ENCODE measurements at regions not wholly inside any gene's neighbourhood (a gene's known extent, or its start where the extent isn't known, plus 50 kb on each side); places are given as distances from the start of the nearest gene placed in this dataset.

- no peak overlapping the region; a peak in 1 of 4 replicates for H3K27ac ChIP-seq (ENCODE audit: low read depth in 2 of 2, low read length in 1 of 2)
- WGBS (ENCODE audit: low lambda C conversion rate) = 39% methylated on average over 1 of the region's 1 CpG
- ChIA-PET POLR2A (no interaction called here), CTCF (interaction anchor here (1.6 to 1.7 kb wide), 2 partner anchors 9 to 13 kb away, joined by 4 to 5 read pairs; no protein-coding TSS in a partner anchor)
- H2AFZ ChIP-seq (ENCODE audit: low read depth) = no peak overlapping the region
- no peaks in the 10 kb centered on the region for H3F3A ChIP-seq (replicated peaks; ENCODE audit: insufficient read depth)
- no peaks in the 10 kb centered on the region for H3K36me3 ChIP-seq (replicated peaks in 1 of 2; ENCODE audit: control insufficient read depth in 1 of 2, insufficient read depth in 2 of 2, low read length in 1 of 2)
- H4K20me1 ChIP-seq (ENCODE audit: insufficient read depth) = no peaks in the 10 kb centered on the region
- no peak overlapping the region for H3K9ac ChIP-seq
- DNase-seq = no peak
- TF ChIP-seq PBX3 (IDR thresholded peaks at IDR 0.05) = peak; percentile 48; the same call in 1 of the 2 replicates
- peak; percentile 29; the same call in 1 of the 2 replicates for TF ChIP-seq GATA2 (CRISPR knock-in tag; IDR thresholded peaks at IDR 0.05)
- 0 out of 2 replicates have a peak, but pooled peaks have one; percentile 31 for TF ChIP-seq JUND (IDR thresholded peaks at IDR 0.05)
- no peak for TF ChIP-seq POLR2AphosphoS5 (IDR thresholded peaks at IDR 0.05; ENCODE audit: low read depth, low read length)
- 0 out of 2 replicates have a peak, but pooled peaks have one; percentile 12 for TF ChIP-seq TEAD4 (IDR thresholded peaks at IDR 0.05; ENCODE audit: borderline replicate concordance, insufficient read depth)
- TF ChIP-seq FOXJ3 (CRISPR knock-in tag; IDR thresholded peaks at IDR 0.05) = no peak
- TF ChIP-seq FOSL2 (IDR thresholded peaks at IDR 0.05; ENCODE audit: borderline replicate concordance, low read depth) = peak; percentile 12; the same call in 1 of the 2 replicates
- peak; percentile 10; the same call in 1 of the 2 replicates for TF ChIP-seq NFIC (IDR thresholded peaks at IDR 0.05; ENCODE audit: borderline replicate concordance)
- TF ChIP-seq TCF12 (IDR thresholded peaks at IDR 0.05) = peak; percentile 37
- H3K4me2 ChIP-seq = no peak overlapping the region
- H3K27me3 ChIP-seq (ENCODE audit: insufficient read depth) = no peaks in the 10 kb centered on the region
- H3K4me3 ChIP-seq (ENCODE audit: low read depth in 2 of 2, low read length in 1 of 2) = no peak overlapping the region
- H3K9me2 ChIP-seq = no peaks in the 10 kb centered on the region
- peaks cover 0 to 9% of the 10 kb centered on the region in 2 experiments; a peak in 1 of 4 replicates for H3K4me1 ChIP-seq (ENCODE audit: control insufficient read depth in 1 of 2, insufficient read depth in 2 of 2, low read depth in 1 of 2, low read length in 1 of 2)
- no peaks in the 10 kb centered on the region for H3K79me2 ChIP-seq (ENCODE audit: insufficient read depth)
- H3K9me3 ChIP-seq = no peaks in the 10 kb centered on the region
Observed at GRCh38 chr4:19809989-19810388, 441.7 kb upstream of the SLIT2 start.

- no peak overlapping the region for H3K4me3 ChIP-seq (ENCODE audit: low read depth in 2 of 2, low read length in 1 of 2)
- no peaks in the 10 kb centered on the region for H3K27me3 ChIP-seq (ENCODE audit: insufficient read depth)
- no peaks in the 10 kb centered on the region for H3K9me3 ChIP-seq
- no peaks in the 10 kb centered on the region for H3K79me2 ChIP-seq (ENCODE audit: insufficient read depth)
- ChIA-PET POLR2A (no interaction called here), CTCF (interaction anchor here (0.8 kb wide), 2 partner anchors 10 to 16 kb away, joined by 3 read pairs; no protein-coding TSS in a partner anchor)
- no peaks in the 10 kb centered on the region for H3K9me2 ChIP-seq
- 80% methylated on average over 2 of the region's 2 CpGs for WGBS (ENCODE audit: low lambda C conversion rate)
- peaks cover 0 to 9% of the 10 kb centered on the region in 2 experiments; a peak in 1 of 4 replicates for H3K4me1 ChIP-seq (ENCODE audit: control insufficient read depth in 1 of 2, insufficient read depth in 2 of 2, low read depth in 1 of 2, low read length in 1 of 2)
- H2AFZ ChIP-seq (ENCODE audit: low read depth) = no peak overlapping the region
- H4K20me1 ChIP-seq (ENCODE audit: insufficient read depth) = no peaks in the 10 kb centered on the region
- H3K4me2 ChIP-seq = no peak overlapping the region
- no peaks in the 10 kb centered on the region for H3F3A ChIP-seq (replicated peaks; ENCODE audit: insufficient read depth)
- no peak for DNase-seq
- H3K9ac ChIP-seq = no peak overlapping the region
- TF ChIP-seq RFX5 (IDR thresholded peaks at IDR 0.05; ENCODE audit: low read length) (no peak), YY1 (IDR thresholded peaks at IDR 0.05; ENCODE audit: low read depth) (no peak)
- no peak overlapping the region for H3K27ac ChIP-seq (ENCODE audit: low read depth in 2 of 2, low read length in 1 of 2)
- no peaks in the 10 kb centered on the region for H3K36me3 ChIP-seq (replicated peaks in 1 of 2; ENCODE audit: control insufficient read depth in 1 of 2, insufficient read depth in 2 of 2, low read length in 1 of 2)
Observed at GRCh38 chr4:19807505-19807904, 444.2 kb upstream of the SLIT2 start.

DNA sequence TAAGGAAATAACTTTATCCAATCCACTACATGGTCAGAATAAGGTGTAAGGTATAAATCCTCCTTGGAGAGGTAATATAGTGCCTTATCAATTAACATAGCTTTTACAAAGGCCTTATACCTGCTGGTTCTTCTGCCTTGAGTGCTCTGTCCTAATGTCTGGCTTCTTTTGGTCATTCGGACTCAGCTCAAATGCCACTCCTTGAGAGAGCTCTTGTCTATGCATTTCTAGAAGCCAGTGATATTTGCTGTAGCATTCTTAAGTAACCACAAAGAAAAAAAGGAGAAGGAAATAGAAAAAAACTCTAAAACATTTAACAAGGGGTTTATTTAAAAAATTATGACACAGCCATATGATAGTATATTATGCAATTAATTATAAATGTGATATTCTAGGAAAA lies 444.8 kb upstream of the SLIT2 start:
- Histone ChIP-seq H4K20me1 (ENCODE audit: insufficient read depth) (no peaks in the 10 kb centered on the region), H3K27me3 (ENCODE audit: insufficient read depth) (no peaks in the 10 kb centered on the region), H3K4me3 (ENCODE audit: low read depth in 2 of 2, low read length in 1 of 2) (no peak overlapping the region), H3K4me2 (no peak overlapping the region), H3K36me3 (replicated peaks in 1 of 2; ENCODE audit: control insufficient read depth in 1 of 2, insufficient read depth in 2 of 2, low read length in 1 of 2) (no peaks in the 10 kb centered on the region), H2AFZ (ENCODE audit: low read depth) (no peak overlapping the region), H3K9me2 (no peaks in the 10 kb centered on the region), H3K9me3 (no peaks in the 10 kb centered on the region), H3K79me2 (ENCODE audit: insufficient read depth) (no peaks in the 10 kb centered on the region), H3K9ac (no peak overlapping the region), H3K27ac (ENCODE audit: low read depth in 2 of 2, low read length in 1 of 2) (no peak overlapping the region), H3K4me1 (ENCODE audit: control insufficient read depth in 1 of 2, insufficient read depth in 2 of 2, low read depth in 1 of 2, low read length in 1 of 2) (peaks cover 0 to 9% of the 10 kb centered on the region in 2 experiments; a peak in 1 of 4 replicates), H3F3A (replicated peaks; ENCODE audit: insufficient read depth) (no peaks in the 10 kb centered on the region)
- no peak for DNase-seq
- POLR2A ChIA-PET = no interaction called here
- CTCF ChIA-PET = interaction anchor here (0.8 kb wide), 1 partner anchor 16 kb away, joined by 3 read pairs; no protein-coding TSS in a partner anchor
- 95% methylated on average over 1 of the region's 1 CpG for WGBS (ENCODE audit: low lambda C conversion rate)
- TF ChIP-seq GATA2 (CRISPR knock-in tag; IDR thresholded peaks at IDR 0.05) (no peak), FOSL2 (IDR thresholded peaks at IDR 0.05; ENCODE audit: borderline replicate concordance, low read depth) (no peak), NRF1 (IDR thresholded peaks at IDR 0.05; ENCODE audit: low read depth, low read length) (no peak), GABPA (IDR thresholded peaks at IDR 0.05; ENCODE audit: low read depth) (no peak), SMC3 (IDR thresholded peaks at IDR 0.05; ENCODE audit: low read depth, low read length) (no peak), FOXJ3 (CRISPR knock-in tag; IDR thresholded peaks at IDR 0.05) (no peak), EP300 (IDR thresholded peaks at IDR 0.05; ENCODE audit: borderline replicate concordance in 1 of 2, low read depth in 1 of 2, low read length in 1 of 2) (no peak), CHD2 (IDR thresholded peaks at IDR 0.05; ENCODE audit: low read length, partially characterized antibody) (no peak)
- TF ChIP-seq, protein P1, sequence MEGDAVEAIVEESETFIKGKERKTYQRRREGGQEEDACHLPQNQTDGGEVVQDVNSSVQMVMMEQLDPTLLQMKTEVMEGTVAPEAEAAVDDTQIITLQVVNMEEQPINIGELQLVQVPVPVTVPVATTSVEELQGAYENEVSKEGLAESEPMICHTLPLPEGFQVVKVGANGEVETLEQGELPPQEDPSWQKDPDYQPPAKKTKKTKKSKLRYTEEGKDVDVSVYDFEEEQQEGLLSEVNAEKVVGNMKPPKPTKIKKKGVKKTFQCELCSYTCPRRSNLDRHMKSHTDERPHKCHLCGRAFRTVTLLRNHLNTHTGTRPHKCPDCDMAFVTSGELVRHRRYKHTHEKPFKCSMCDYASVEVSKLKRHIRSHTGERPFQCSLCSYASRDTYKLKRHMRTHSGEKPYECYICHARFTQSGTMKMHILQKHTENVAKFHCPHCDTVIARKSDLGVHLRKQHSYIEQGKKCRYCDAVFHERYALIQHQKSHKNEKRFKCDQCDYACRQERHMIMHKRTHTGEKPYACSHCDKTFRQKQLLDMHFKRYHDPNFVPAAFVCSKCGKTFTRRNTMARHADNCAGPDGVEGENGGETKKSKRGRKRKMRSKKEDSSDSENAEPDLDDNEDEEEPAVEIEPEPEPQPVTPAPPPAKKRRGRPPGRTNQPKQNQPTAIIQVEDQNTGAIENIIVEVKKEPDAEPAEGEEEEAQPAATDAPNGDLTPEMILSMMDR (IDR thresholded peaks at IDR 0.05) = no peak
- TF ChIP-seq, protein P2, sequence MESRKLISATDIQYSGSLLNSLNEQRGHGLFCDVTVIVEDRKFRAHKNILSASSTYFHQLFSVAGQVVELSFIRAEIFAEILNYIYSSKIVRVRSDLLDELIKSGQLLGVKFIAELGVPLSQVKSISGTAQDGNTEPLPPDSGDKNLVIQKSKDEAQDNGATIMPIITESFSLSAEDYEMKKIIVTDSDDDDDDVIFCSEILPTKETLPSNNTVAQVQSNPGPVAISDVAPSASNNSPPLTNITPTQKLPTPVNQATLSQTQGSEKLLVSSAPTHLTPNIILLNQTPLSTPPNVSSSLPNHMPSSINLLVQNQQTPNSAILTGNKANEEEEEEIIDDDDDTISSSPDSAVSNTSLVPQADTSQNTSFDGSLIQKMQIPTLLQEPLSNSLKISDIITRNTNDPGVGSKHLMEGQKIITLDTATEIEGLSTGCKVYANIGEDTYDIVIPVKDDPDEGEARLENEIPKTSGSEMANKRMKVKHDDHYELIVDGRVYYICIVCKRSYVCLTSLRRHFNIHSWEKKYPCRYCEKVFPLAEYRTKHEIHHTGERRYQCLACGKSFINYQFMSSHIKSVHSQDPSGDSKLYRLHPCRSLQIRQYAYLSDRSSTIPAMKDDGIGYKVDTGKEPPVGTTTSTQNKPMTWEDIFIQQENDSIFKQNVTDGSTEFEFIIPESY (IDR thresholded peaks at IDR 0.05; ENCODE audit: borderline replicate concordance, low read depth) = no peak

Measured in SK-N-SH (cell line).